Ishikawa (cell line): ENCODE measurements at regions not wholly inside any gene's neighbourhood (a gene's known extent, or its start where the extent isn't known, plus 50 kb on each side); places are given as distances from the start of the nearest gene placed in this dataset.

ENCODE experiments used
- CEBPB ChIP-seq: IDR thresholded peaks from 2 replicates; pipeline ENCODE4 v1.6.1; 2012
- CREB1 ChIP-seq: IDR thresholded peaks from 2 replicates; pipeline ENCODE4 v1.6.1; 2012; ENCODE audit warnings: low read depth
- EGR1 ChIP-seq: IDR thresholded peaks from 2 replicates; pipeline ENCODE4 v1.6.1; 2012
- EP300 ChIP-seq: IDR thresholded peaks from 2 replicates; pipeline ENCODE4 v1.6.1; 2012; ENCODE audit warnings: borderline replicate concordance
- FOXM1 ChIP-seq: IDR thresholded peaks from 2 replicates; pipeline ENCODE4 v1.6.1; 2012; ENCODE audit warnings: low read depth, borderline replicate concordance
- MAX ChIP-seq: IDR thresholded peaks from 2 replicates; pipeline ENCODE4 v1.6.1; 2012
- NFIC ChIP-seq: IDR thresholded peaks from 2 replicates; pipeline ENCODE4 v1.6.1; 2012
- RAD21 ChIP-seq: IDR thresholded peaks from 2 replicates; pipeline ENCODE4 v1.6.1; 2012; ENCODE audit warnings: low read depth
- REST ChIP-seq: IDR thresholded peaks from 2 replicates; pipeline ENCODE4 v1.6.1; 2012; ENCODE audit warnings: low read depth, mild to moderate bottlenecking
- TAF1 ChIP-seq: IDR thresholded peaks from 2 replicates; pipeline ENCODE4 v1.6.1; 2012; ENCODE audit warnings: low read depth, mild to moderate bottlenecking
- TCF12 ChIP-seq: IDR thresholded peaks from 2 replicates; pipeline ENCODE4 v1.6.1; 2012; ENCODE audit warnings: low read depth
- TEAD4 ChIP-seq: IDR thresholded peaks from 2 replicates; pipeline ENCODE4 v1.6.1; 2012
- USF1 ChIP-seq: IDR thresholded peaks from 2 replicates; pipeline ENCODE4 v1.6.1; 2012
- YY1 ChIP-seq: IDR thresholded peaks from 2 replicates; pipeline ENCODE4 v1.6.1; 2012; ENCODE audit warnings: low read depth
- ZBTB7A ChIP-seq: IDR thresholded peaks from 2 replicates; pipeline ENCODE4 v1.6.1; 2012; ENCODE audit warnings: low read depth

DNA sequence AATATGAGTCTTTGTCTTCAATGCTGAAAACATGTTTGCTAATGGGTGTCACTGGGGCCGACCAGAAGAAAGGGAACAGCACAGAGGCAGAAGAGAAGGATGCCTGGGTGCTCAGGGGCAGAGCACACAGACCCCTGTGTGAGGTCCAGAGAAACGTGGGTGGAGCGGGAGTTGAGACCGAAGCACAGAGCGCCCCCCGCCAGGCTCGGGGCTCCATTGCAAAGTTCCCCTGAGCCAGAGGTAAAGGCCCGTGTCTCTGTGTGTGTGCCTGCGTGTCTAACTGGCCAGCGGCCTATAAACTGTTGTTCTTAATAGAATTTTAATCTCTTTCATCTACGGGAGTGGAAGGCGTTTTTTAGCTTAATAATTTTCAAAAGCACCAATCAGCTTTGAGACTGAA is 343.1 kb downstream of the TEX29 start:
- TF ChIP-seq CEBPB (no peak), CREB1 (no peak), TCF12 (no peak), USF1 (no peak), REST (no peak), FOXM1 (no peak), EP300 (no peak), ZBTB7A (no peak), RAD21 (no peak), MAX (no peak), TEAD4 (no peak), YY1 (no peak), TAF1 (no peak), EGR1 (no peak), NFIC (no peak)

DNA sequence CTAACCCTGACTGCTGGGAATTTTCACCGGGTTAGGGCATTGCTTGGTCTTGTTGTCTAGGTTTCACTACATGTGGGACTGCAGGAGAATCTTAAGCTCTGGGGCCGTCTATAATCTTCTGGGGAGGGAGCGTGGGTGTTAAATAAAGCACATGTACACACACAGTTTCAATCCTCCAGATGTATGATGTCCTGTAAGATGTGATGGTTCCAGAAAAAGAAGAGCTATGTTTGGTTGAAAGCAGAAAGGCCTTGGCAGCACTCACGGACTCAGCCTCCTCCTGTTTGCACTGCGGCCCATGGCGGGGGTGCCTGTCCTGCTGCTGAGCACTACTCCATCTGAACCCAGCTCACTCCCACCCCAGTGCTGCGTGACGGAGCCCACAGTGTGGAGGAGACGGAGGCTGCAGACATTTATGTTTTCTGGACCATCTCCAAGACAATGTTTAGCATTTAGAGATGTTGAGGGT is 343.5 kb downstream of the TEX29 start:
- no peak for TF ChIP-seq RAD21
- TF ChIP-seq REST, result no peak
- TF ChIP-seq CEBPB, result no peak

- TF ChIP-seq FOXM1, result no peak
- no peak for TF ChIP-seq CEBPB
- TF ChIP-seq TCF12, result no peak
- TF ChIP-seq TEAD4, result no peak
- no peak for TF ChIP-seq MAX
- no peak for TF ChIP-seq USF1
- no peak for TF ChIP-seq ZBTB7A
- TF ChIP-seq CREB1, result no peak
- no peak for TF ChIP-seq YY1
- no peak for TF ChIP-seq EP300
- no peak for TF ChIP-seq EGR1
- no peak for TF ChIP-seq REST
- TF ChIP-seq TAF1, result no peak
- no peak for TF ChIP-seq RAD21
- TF ChIP-seq NFIC, result no peak
These were observed 344.3 kb downstream of the TEX29 start for GRCh38 chr13:111664696-111665095.

DNA sequence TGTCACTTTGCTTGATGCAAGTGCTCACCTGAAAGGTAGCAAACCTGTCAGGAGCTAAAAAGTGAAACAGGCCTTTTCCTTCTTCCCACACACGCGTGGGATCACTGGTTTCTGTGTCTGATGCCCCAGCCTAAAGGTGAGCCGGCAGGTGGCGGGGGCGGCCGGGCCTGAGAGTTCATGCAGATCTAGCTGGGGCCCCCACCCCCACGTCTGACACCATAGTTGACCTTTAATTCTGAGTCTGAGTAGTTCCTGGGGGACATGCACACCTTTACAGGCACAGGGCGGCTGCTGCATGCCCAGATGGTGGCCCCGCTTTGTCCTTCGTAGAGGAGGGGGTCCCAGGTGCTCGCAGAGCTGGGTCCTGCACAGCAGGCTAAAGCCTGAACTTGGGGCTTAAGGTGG is 345.3 kb downstream of the TEX29 start:
- no peak for TF ChIP-seq ZBTB7A

DNA sequence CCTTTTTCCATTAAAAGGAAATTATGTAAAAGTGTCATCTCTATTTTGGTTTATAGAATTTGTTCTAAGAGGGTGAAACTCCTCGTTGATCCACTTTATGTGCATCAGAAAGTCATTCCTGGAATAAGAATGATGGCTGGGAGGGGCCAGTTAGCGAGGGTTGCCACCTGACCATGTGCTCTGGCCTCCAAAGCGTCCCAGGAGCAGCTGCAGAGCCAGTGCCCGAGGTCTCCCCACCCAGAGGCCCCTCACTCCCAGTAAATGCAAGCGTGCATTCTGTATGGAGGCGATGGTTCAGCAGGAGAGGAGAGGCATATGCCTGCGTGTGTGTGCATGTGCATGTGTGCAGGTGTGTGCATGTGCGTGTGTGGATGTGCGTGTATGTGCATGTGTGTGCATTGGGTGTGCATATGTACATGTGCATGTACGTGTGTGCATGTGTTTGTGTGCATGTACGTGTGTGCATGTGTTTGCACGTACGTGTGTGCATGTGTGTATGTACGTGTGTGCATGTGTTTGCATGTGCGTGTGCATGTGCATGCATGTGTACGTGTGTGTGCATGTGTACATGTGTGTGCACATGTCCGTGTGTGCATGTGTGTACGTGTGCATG is 345.8 kb downstream of the TEX29 start:
- TF ChIP-seq RAD21, result no peak
- no peak for TF ChIP-seq USF1
- no peak for TF ChIP-seq ZBTB7A
- no peak for TF ChIP-seq NFIC
- no peak for TF ChIP-seq MAX
- no peak for TF ChIP-seq YY1
- TF ChIP-seq EGR1, result no peak
- TF ChIP-seq REST, result no peak
- TF ChIP-seq TAF1, result no peak
- no peak for TF ChIP-seq CEBPB
- TF ChIP-seq TEAD4, result no peak
- no peak for TF ChIP-seq CREB1
- no peak for TF ChIP-seq TCF12
- no peak for TF ChIP-seq FOXM1
- TF ChIP-seq EP300, result no peak
